ENCODE measurements at regions not wholly inside any gene's neighbourhood (a gene's known extent, or its start where the extent isn't known, plus 50 kb on each side); places are given as distances from the start of the nearest gene placed in this dataset.
"Not testable (repeated sequence)": the region's sequence is repeated elsewhere in the genome, so short reads cannot be mapped to it uniquely, and the experiment has no call there.

DNA sequence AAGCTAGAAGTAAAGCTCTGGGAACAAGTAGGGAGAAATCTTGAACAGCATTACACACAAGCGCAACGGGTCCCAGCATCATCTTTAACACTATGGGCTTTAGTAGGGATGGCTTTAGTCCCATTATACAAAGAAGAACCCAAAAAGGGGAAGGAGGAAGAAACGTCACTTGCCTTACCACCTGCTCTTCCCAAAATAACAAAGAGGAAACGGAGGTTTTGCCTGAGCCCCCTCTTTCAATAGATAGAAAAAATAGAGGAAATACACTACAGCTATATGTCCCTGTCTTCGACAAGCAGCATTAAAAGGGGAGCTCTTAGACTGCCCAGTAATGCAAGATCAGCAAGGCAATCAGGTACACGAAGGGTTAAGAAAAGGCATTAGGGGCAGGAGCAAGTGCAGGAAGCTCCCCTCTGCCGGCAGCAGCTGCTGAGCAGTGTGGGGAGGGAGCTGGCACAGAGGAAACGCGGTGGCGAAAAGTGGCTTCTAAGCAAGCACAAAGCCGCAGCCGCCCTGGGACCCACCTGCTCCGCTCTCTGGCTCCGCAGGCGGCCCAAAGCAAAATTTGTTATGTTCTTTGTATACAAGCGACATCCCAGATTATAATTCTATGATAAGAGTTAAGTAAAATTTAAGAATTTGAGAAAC lies 1172.4 kb downstream of the TMEM121 start:
- FAIRE-seq, result not testable (repeated sequence)

DNA sequence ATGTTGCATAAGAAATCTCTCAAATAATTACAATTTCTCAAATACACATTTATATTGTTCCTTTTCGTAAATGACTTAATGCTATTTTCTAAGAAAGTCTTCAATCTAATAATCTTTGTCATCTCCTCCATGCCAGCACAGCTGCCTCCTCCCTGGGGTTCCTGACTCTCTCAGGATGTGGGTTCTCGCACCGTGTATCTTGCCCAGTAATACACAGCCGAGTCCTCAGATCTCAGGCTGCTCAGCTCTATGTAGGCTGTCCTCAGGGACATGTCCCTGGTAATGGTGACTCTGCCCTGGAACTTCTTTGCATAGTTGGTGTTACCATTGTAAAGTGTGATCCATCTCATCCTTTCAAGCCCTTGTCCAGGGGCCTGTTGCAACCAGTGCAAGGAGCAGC lies 1177.3 kb downstream of the TMEM121 start:
- FAIRE-seq, result not testable (repeated sequence)

DNA sequence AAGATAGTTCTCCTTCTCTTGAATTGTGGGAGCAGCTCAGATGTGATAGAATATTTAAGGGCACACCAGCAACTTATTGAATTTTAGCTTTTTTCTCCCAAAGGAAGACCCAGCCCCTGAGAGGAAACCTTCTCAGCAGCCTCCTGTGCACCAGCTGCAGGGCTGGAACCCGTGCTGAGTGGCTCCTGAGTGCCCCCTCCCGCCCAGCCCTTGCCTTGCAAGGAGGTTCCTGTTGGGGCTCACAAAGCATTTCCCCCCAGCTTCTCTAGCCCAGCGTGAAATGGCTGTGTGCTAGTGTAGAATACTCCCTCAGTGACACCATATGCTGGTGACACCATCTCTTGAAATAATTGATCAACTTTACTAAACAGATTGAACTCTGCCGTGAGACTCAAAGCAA lies 1180.1 kb downstream of the TMEM121 start:
- FAIRE-seq, result not testable (repeated sequence)

DNA sequence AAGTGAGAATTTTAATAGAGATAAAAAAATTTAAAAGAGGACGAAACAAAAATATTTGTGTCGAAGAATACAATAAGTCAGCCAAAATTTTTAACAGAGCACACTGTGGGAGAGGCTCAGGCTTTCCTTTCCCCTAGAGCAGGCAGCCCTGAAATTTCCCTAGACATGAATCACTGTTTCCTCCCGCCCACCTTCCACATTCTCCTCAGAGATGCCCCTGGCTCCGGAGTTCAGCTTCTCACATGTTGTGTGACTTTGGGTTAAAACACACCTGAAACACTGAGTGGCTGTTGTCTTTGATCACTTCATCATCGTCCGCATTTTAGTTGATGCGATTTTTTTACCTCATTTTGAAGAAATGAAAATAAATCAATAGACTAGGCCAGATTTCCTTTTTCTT lies 1183.8 kb downstream of the TMEM121 start:
- FAIRE-seq, result not testable (repeated sequence)

DNA sequence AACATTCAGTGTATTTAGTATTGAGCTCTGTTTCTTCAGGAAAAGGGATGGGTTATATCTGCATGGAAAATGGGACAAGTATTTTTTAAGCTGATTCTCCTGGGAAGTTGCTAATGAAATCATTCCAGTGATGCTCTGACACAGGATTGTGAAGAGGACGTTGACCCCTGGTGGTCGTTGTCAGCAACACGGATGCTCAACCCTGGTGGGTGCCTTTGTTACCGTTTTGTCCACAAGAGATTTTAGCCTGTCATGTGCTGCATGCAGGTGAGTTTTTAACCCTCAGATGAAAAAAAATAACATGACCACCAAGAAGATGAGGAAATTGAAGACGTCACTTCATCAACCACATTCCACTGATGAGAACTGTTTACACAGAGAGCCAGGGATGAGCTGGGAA lies 1186.1 kb downstream of the TMEM121 start:
- not testable (repeated sequence) for FAIRE-seq

DNA sequence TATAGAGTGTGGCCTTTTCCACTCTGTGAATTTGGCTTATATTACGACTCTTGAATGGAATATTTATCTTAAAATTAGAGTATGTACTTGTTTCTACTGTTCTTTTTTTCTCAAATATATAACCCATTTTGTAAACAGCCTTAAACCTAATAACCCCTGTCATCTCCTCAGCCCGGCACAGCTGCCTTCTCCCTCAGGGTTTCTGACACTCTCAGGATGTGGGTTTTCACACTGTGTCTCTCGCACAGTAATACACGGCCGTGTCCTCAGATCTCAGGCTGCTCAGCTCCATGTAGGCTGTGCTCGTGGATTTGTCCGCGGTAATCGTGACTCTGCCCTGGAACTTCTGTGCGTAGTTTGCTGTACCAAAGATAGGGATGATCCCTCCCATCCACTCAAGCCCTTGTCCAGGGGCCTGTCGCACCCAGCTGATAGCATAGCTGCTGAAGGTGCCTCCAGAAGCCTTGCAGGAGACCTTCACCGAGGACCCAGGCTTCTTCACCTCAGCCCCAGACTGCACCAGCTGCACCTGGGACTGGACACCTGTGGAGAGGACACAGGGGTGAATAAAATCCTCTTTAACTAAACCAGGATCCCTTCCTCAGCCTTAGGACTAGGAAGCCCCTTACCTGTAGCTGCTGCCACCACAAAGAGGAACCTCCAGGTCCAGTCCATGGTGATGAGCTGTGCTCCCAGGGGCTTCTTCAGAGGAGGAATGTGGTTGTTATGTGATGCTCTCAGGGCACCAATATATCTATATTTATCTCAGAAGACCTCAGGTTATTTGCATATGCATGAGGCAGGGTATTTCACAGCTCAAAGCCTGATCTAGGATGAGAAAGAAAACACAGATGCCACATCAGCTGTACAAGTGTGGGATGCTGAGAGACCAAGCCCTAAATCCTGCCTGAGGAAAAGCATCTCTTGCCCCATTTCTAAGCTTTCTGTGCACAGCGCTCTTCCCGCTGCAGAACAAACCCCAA lies 1188.4 kb downstream of the TMEM121 start:
- FAIRE-seq, result not testable (repeated sequence)

DNA sequence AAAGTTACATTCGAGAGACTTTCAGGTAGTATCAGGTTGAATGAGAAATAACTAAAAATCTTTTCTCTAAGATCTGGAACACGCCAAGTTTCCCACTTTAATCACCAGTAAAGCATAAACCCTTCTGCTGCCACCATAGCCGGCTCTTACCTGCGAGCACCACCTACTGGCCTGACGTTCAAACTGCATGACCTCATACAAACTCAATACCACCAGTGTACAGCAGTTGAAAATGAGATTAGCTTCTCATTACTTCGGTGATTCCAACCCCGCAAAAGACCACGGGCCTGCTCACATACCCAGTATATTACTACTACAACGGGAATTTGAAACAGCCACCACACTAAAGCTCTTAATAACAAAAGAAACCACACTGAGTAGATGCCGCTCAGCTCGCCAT lies 1191.2 kb downstream of the TMEM121 start:
- not testable (repeated sequence) for FAIRE-seq

DNA sequence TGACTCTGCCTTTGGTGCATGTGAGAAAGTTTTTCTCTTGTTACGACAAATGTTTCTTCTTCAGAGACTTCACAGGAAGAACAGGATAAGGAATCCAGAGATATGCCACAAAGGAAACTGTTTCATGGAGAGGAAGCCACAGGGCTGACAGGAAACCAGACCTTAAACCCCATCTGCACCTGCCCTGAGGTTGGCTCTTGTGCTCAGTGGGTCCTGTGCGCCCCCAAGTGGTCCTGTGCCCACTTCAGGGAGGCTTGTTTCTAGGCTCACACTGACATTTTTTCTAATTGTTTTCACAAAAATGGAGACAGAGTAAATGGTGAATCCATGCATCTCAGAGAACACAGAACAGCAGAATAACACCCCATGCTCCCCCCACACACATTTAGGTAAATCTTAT lies 1193.5 kb downstream of the TMEM121 start:
- FAIRE-seq, result not testable (repeated sequence)

DNA sequence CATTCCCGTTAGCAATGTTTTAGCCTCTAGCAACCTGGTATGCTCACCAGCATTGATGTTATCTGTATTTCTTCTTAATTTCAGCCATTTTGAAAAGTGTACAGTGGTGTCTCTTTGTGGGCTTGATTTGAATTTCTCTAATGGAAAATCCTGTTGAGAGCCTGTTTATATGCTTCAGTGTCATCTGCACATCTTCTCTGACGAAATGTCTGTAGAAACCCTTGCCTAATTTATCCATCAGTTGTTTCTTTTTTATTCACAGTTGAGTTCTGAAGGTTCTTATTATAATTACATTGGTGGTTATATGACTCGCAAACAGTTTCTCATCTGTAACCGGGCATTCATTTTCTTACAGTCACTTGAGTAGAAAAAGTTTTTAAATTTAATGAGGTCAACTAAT lies 1195.5 kb downstream of the TMEM121 start:
- FAIRE-seq, result not testable (repeated sequence)

DNA sequence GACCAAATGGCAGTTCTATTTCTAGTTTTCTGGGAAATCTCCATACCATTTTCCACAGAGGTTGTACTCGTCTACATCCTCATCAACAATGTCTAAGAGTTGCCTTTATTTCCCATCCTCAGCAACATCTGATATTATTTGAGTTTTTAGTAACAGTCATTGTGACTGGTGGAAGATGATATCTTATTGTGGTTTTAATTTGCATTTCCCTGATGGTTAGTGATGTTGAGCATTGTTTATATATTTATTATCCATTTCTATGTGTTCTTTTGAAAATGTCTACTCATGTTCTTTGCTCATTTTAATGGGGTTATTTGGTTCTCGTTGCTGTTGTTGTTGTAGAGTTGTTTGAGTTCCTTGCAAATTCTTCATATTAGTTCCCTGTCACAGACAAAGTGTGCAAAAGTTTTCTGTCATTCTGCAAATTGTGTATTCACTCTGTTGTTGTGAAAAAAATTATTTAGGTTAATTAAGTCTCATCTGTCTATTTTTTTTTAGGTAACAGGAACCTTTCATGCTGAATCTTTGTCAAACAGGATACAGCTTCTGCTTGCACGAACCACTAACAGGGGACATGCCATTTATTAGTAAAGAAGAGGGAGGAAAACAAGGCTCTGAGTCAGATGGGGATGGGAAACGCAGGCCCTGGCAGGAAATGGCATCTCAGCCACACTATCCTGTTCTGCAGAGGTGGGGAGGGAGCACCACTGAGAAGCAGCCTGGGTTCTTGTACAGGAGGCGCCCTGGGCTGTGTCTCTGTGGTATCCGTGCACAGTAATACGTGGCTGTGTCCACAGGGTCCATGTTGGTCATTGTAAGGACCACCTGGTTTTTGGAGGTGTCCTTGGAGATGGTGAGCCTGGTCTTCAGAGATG lies 1196.7 kb downstream of the TMEM121 start:
- FAIRE-seq, result not testable (repeated sequence)

DNA sequence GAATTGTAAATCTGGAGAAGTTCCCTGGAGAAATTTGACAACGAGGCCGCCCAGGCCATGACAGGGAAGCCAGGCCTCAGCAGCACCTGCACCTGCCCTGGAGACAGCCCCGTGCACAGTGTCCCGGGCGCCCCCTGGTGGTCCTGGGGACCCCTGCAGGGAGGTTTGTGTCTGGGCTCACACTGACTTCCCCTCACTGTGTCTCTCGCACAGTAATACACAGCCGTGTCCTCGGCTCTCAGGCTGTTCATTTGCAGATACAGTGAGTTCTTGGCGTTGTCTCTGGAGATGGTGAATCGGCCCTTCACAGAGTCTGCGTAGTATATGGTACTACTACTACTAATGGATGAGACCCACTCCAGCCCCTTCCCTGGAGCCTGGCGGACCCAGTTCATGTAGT lies 1201.6 kb downstream of the TMEM121 start:
- not testable (repeated sequence) for FAIRE-seq

DNA sequence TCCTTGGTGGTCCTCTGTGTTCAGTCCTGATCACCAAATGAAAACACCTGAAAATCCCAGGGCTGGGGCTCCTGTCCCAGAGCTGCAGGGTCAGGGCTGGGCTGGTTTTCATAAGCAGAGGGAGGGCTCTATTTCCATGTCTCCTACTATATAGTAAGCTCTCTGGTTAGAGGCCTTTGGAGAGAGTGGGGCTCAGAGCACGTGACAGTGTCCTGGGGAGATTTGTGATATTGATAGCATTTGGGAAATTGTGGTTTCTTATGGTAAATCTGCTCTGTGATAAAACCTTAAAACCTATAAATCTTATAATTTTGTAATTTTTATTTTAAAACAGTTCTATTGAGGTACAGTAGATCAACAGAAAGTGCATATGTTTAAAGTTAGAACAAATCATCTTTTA lies 1202.2 kb downstream of the TMEM121 start:
- no peak for FAIRE-seq

DNA sequence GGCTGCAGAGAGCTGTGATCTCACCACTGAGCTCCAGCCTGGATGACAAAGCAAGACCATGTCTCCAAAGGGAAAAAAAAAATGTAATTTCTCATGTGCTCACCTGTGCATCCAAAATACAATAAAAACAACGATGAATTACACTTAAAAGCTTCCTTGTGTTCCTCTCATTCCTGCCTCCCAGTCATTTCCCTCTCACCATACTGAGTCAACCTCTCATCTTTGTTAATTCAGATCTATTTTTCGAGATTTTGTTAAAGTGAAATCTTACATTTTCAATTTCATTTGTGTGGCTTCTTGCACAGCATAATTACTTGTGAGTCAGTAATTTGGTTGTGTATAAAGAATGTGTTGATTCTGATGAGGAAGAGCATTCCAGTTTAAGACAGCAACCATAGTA lies 1203.2 kb downstream of the TMEM121 start:
- FAIRE-seq, result no peak

DNA sequence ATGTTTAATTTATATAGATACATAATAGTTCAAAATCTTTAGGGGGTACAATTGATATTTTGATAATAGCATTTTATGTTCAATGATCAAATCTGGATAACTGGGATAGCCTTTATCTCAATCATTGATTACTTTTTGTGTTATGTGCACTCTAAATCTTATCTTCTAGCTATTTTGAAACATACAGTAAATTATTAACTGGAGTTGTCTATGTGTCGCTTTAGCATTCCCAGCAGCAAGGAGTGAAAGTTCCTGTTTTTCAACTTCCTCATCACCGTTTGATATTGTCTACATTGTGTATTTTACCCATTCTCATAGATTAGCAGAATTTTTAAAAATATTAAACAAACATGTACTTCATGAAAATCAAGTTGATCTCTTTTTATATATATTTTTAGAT lies 1207.4 kb downstream of the TMEM121 start:
- FAIRE-seq, result no peak

DNA sequence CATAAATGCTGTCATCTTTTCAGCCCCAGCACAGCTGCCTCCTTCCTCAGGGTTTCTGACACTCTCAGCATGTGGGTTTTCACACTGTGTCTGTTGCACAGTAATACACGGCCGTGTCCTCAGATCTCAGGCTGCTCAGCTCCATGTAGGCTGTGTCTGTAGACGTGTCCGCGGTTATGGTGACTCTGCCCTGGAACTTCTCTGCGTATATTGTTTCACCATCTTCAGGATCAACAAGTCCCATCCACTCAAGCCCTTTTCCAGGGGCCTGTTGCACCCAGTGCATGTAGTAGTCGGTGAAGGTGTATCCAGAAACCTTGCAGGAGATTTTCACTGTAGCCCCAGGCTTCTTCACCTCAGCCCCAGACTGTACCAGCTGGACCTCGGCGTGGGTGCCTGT lies 1210.6 kb downstream of the TMEM121 start:
- no peak for FAIRE-seq

DNA sequence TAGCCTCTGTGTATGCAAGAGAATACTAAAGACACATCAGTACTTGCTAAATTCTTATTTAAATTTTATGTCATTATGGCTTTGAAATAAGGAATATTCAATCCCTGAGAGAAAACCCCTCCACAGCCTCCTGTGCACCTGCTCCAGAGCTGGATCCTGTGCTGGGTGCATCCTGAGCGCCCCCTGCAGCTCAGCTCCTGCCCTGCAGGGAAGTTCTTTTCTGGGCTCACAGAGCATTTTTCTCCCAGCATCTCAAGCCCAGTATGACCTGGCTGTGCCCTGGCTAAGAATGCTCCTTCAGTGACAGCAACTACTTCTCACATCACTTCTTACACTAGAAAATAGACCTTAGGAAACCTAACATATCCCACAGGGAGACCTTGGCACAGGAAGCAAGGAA lies 1211.7 kb downstream of the TMEM121 start:
- FAIRE-seq, result no peak

DNA sequence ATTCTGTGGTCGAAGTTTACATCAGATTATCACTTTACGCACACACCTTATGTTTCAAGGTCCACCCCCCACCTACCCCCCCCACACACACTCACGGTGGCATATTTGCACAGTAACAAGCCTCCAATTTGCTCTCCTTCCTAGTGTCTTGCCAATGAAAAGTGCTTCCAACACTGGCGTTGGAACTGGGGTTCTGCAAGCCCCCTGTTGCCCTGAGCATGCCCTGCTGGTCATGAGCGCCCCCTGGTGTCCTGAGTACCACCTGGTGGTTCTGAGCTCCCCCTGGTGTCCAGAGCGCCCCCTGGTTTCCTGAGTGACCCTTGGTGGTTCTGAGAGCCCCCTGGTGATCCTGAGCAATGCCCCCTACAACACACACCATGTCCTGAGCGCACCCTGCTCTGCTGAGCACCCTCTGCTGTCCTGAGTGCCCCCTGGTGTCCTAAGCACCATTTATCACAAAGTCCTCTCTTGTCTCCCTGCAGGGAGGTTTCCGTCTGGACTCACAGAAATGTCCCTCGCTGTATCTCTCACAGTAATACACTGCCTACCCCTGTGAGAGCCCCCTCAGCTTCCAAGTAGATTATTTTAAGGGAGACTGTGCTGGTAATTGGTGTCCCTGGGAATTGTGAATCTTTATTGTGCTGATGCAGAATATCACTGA lies 1212.3 kb downstream of the TMEM121 start:
- not testable (repeated sequence) for FAIRE-seq

DNA sequence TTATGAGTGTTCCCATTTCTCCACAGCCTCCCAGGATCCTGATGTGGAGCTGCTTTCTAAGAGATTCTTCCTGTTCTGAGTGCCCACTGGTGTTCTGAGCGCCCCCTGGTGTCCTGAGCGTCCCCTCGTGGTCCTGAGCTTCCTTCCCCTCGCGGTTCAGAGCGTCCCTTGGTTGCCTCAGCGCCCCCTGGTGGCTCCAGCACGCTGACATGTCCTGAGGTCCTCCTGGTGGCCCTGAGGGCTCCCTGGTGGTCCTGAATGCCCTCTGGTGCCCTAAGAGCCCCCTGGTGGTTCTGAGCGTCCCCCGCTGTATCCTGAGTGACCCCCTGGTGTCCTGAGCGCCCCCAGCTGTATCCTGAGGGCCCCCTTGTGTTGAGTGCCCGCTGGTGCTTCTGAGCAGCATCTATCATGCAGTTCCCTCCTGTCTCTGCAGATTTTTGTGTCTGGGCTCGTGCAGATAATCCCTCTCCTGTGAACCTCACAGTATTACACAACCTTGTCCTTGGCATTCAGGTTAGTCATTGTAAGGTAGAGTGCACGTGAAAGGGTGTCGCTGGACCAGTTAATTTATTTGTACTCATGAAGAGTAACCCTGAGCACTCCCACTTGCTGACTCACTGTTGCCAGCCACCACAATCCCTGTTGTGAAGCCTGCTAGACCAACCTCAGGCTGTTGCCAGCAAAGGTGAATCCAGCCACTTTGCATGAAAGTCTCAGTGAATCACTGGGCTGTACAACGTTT lies 1214.9 kb downstream of the TMEM121 start:
- not testable (repeated sequence) for FAIRE-seq

DNA sequence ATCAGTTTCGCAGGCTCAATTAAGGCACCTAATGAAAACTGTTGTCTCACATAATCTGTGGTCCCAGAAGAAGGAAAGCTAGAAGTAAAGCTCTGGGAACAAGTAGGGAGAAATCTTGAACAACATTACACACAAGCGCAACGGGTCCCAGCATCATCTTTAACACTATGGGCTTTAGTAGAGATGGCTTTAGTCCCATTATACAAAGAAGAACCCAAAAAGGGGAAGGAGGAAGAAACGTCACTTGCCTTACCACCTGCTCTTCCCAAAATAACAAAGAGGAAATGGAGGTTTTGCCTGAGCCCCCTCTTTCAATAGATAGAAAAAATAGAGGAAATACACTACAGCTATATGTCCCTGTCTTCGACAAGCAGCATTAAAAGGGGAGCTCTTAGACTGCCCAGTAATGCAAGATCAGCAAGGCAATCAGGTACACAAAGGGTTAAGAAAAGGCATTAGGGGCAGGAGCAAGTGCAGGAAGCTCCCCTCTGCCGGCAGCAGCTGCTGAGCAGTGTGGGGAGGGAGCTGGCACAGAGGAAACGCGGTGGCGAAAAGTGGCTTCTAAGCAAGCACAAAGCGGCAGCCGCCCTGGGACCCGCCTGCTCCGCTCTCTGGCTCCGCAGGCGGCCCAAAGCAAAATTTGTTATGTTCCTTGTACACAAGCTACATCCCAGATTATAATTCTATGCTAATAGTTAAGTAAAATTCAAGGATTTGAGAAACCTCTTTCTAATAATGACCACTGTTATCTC lies 1218.8 kb downstream of the TMEM121 start:
- not testable (repeated sequence) for FAIRE-seq

DNA sequence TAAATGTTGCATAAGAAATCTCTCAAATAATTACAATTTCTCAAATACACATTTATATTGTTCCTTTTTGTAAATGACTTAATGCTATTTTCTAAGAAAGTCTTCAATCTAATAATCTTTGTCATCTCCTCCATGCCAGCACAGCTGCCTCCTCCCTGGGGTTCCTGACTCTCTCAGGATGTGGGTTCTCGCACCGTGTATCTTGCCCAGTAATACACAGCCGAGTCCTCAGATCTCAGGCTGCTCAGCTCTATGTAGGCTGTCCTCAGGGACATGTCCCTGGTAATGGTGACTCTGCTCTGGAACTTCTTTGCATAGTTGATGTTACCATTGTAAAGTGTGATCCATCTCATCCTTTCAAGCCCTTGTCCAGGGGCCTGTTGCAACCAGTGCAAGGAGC lies 1223.7 kb downstream of the TMEM121 start:
- FAIRE-seq, result not testable (repeated sequence)

DNA sequence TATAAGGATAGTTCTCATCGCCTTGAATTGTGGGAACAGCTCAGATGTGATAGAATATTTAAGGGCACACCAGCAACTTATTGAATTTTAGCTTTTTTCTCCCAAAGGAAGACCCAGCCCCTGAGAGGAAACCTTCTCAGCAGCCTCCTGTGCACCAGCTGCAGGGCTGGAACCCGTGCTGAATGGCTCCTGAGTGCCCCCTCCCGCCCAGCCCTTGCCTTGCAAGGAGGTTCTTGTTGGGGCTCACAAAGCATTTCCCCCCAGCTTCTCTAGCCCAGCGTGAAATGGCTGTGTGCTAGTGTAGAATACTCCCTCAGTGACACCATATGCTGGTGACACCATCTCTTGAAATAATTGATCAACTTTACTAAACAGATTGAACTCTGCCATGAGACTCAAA lies 1227.4 kb downstream of the TMEM121 start:
- FAIRE-seq, result not testable (repeated sequence)
